GM18520 (cell line): ENCODE measurements at regions not wholly inside any gene's neighbourhood (a gene's known extent, or its start where the extent isn't known, plus 50 kb on each side); places are given as distances from the start of the nearest gene placed in this dataset.

Source experiments
- ATAC-seq: cut with Tn5 transposase; IDR thresholded peaks from one replicate; pipeline ENCODE4 v1.9.1; 2021; ENCODE audit not compliant: unreplicated experiment

GRCh38 chr15:77557564-77557963 is 75.1 kb downstream of the LINGO1 start:
- ATAC-seq: no peak

- no peak for ATAC-seq
Observed at GRCh38 chr15:77557144-77557543, 75.6 kb downstream of the LINGO1 start.

GRCh38 chr15:77556622-77557021 is 76.1 kb downstream of the LINGO1 start:
- no peak for ATAC-seq

GRCh38 chr15:77555232-77555631 is 77.5 kb downstream of the LINGO1 start:
- ATAC-seq: no peak

GRCh38 chr15:77554306-77555080 is 78.2 kb downstream of the LINGO1 start:
- ATAC-seq: no peak

- ATAC-seq: no peak
Observed at GRCh38 chr15:77553695-77554094, 79.0 kb downstream of the LINGO1 start.

- ATAC-seq: no peak
Observed at GRCh38 chr15:77553257-77553656, 79.5 kb downstream of the LINGO1 start.

GRCh38 chr15:77552066-77552465 is 80.6 kb downstream of the LINGO1 start:
- ATAC-seq: no peak

GRCh38 chr15:77550301-77551251 is 82.1 kb downstream of the LINGO1 start:
- ATAC-seq: no peak

GRCh38 chr15:77549576-77550288 is 83.0 kb downstream of the LINGO1 start:
- ATAC-seq: no peak

- no peak for ATAC-seq
Observed at GRCh38 chr15:77548589-77549557, 83.8 kb downstream of the LINGO1 start.

- ATAC-seq: no peak
Observed at GRCh38 chr15:77547801-77548588, 84.7 kb downstream of the LINGO1 start.

- no peak for ATAC-seq
Observed at GRCh38 chr15:77546870-77547269, 85.8 kb downstream of the LINGO1 start.

- no peak for ATAC-seq
Observed at GRCh38 chr15:77546050-77546501, 86.6 kb downstream of the LINGO1 start.

GRCh38 chr15:77545058-77545457 is 87.7 kb downstream of the LINGO1 start:
- no peak for ATAC-seq

- ATAC-seq: no peak
Observed at GRCh38 chr15:77544162-77544561, 88.5 kb downstream of the LINGO1 start.

GRCh38 chr15:77543159-77543882 is 89.4 kb downstream of the LINGO1 start:
- peak; percentile 48 for ATAC-seq

GRCh38 chr15:77542491-77543001 is 90.2 kb downstream of the LINGO1 start:
- no peak for ATAC-seq
